Breast epithelium (tissue), 4 donors: ENCODE measurements at regions not wholly inside any gene's neighbourhood (a gene's known extent, or its start where the extent isn't known, plus 50 kb on each side); places are given as distances from the start of the nearest gene placed in this dataset.

Experiments
- DNase-seq, 2 donors: peaks; one replicate each; pipeline ENCODE4 v3.0.0-alpha.2; 2019; ENCODE audit warnings: low spot score in 2 of 2
- H3K27ac ChIP-seq, 2 donors: fragments of 200-600 bp; sonication (generic) in 1 of 2; one replicate each; pipeline ENCODE4 v1.5.1; 2016 to 2019; ENCODE audit warnings: mild to moderate bottlenecking in 1 of 2
- H3K27me3 ChIP-seq, 2 donors: fragments of 200-600 bp; sonication (generic) in 1 of 2; one replicate each; pipeline versions ENCODE4 v1.5.1 to v1.6.0; 2017 to 2019; ENCODE audit warnings: control low read depth in 1 of 2, mild to moderate bottlenecking in 1 of 2
- H3K36me3 ChIP-seq: fragments of 200-600 bp; one replicate; pipeline ENCODE4 v1.5.1; 2019
- H3K4me1 ChIP-seq, 2 donors: fragments of 200-600 bp; sonication (generic); one replicate each; pipeline ENCODE4 v1.5.1; 2016 to 2019; ENCODE audit warnings: control low read depth in 1 of 2
- H3K4me3 ChIP-seq, 3 donors: fragments of 200-600 bp; sonication (generic); 1 replicate in 2 of 3; 2 replicates in 1 of 3; pipeline ENCODE4 v1.5.1; 2016 to 2019; ENCODE audit warnings: mild to moderate bottlenecking in 3 of 3, moderate library complexity in 2 of 3
- H3K9me3 ChIP-seq, 2 donors: fragments of 200-600 bp; sonication (generic) in 1 of 2; one replicate each; pipeline ENCODE4 v1.5.1; 2016 to 2019; ENCODE audit warnings: control low read depth in 1 of 2
- CTCF ChIP-seq, 3 donors: fragments of 450-650 bp; IDR thresholded peaks; one replicate each; pipeline ENCODE4 v1.5.1; 2016 to 2017; ENCODE audit warnings: antibody characterized with exemption in 3 of 3, mild to moderate bottlenecking in 3 of 3, moderate library complexity in 3 of 3
- POLR2A ChIP-seq: fragments of 450-650 bp; IDR thresholded peaks from one replicate; pipeline ENCODE4 v1.6.1; 2016; ENCODE audit warnings: antibody characterized with exemption, mild to moderate bottlenecking, moderate library complexity
- POLR2AphosphoS5 ChIP-seq, 3 donors: sonication (generic); formaldehyde crosslinking; IDR thresholded peaks; one replicate each; pipeline ENCODE4 v1.6.1; 2017; ENCODE audit warnings: antibody characterized with exemption in 3 of 3
- intact Hi-C: fragments of 100-400 bp; cut with DNase I; formaldehyde crosslinking; loops from one replicate; pipeline ENCODE4 v1.15.1; 2023; ENCODE audit warnings: low total_unique reads

- no peaks in the 10 kb centered on the region for H3K27me3 ChIP-seq
These were observed 315.2 kb upstream of the MAF start for GRCh38 chr16:79915761-79916160.

GRCh38 chr16:79914961-79915720 is 314.6 kb upstream of the MAF start:
- H3K9me3 ChIP-seq, result no peaks in the 10 kb centered on the region
- TF ChIP-seq CTCF (IDR thresholded peaks at IDR 0.05) (no peak), POLR2A (no peak), POLR2AphosphoS5 (IDR thresholded peaks at IDR 0.05) (no peak)
- intact Hi-C loops, result no loop called here
- H3K4me3 ChIP-seq, result no peak overlapping the region
- H3K27me3 ChIP-seq, result no peaks in the 10 kb centered on the region
- H3K27ac ChIP-seq, result no peak overlapping the region
- no peaks in the 10 kb centered on the region for H3K36me3 ChIP-seq
- no peak for DNase-seq
- no peaks in the 10 kb centered on the region for H3K4me1 ChIP-seq

More at GRCh38 chr16:79915761-79916160, 315.2 kb upstream of the MAF start:
- Histone ChIP-seq H3K36me3 (no peaks in the 10 kb centered on the region), H3K4me3 (no peak overlapping the region), H3K4me1 (no peaks in the 10 kb centered on the region), H3K27ac (no peak overlapping the region), H3K9me3 (no peaks in the 10 kb centered on the region)
- DNase-seq, result no peak
- intact Hi-C loops, result no loop called here
- no peak for TF ChIP-seq POLR2A
- TF ChIP-seq CTCF (IDR thresholded peaks at IDR 0.05), result no peak
- no peak for TF ChIP-seq POLR2AphosphoS5 (IDR thresholded peaks at IDR 0.05)

GRCh38 chr16:79912592-79913310 is 312.2 kb upstream of the MAF start:
- DNase-seq, result no peak
- no peaks in the 10 kb centered on the region for H3K27me3 ChIP-seq
- no peak overlapping the region for H3K4me3 ChIP-seq
- intact Hi-C loops, result no loop called here
- TF ChIP-seq POLR2AphosphoS5 (IDR thresholded peaks at IDR 0.05) (no peak), CTCF (IDR thresholded peaks at IDR 0.05) (no peak), POLR2A (no peak)
- no peaks in the 10 kb centered on the region for H3K36me3 ChIP-seq
- H3K9me3 ChIP-seq, result no peaks in the 10 kb centered on the region
- no peaks in the 10 kb centered on the region for H3K4me1 ChIP-seq
- H3K27ac ChIP-seq, result no peak overlapping the region

GRCh38 chr16:79911660-79912059 is 311.1 kb upstream of the MAF start:
- no peaks in the 10 kb centered on the region for H3K27me3 ChIP-seq
- no peak overlapping the region for H3K27ac ChIP-seq
- no peaks in the 10 kb centered on the region for H3K36me3 ChIP-seq
- no peak overlapping the region for H3K4me3 ChIP-seq
- no peaks in the 10 kb centered on the region for H3K4me1 ChIP-seq
- no peak for DNase-seq
- intact Hi-C loops, result no loop called here
- TF ChIP-seq POLR2AphosphoS5 (IDR thresholded peaks at IDR 0.05), result no peak
- no peak for TF ChIP-seq CTCF (IDR thresholded peaks at IDR 0.05)
- TF ChIP-seq POLR2A, result no peak
- no peaks in the 10 kb centered on the region for H3K9me3 ChIP-seq

GRCh38 chr16:79909571-79909970 is 309.0 kb upstream of the MAF start:
- Histone ChIP-seq H3K4me3 (no peak overlapping the region), H3K27me3 (no peaks in the 10 kb centered on the region), H3K27ac (no peak overlapping the region), H3K36me3 (no peaks in the 10 kb centered on the region), H3K4me1 (no peaks in the 10 kb centered on the region), H3K9me3 (no peaks in the 10 kb centered on the region)
- DNase-seq, result no peak
- intact Hi-C loops, result no loop called here
- TF ChIP-seq POLR2AphosphoS5 (IDR thresholded peaks at IDR 0.05) (no peak), POLR2A (no peak), CTCF (IDR thresholded peaks at IDR 0.05) (no peak)
